Left ventricle myocardium superior (tissue), 1 donor: ENCODE measurements at regions not wholly inside any gene's neighbourhood (a gene's known extent, or its start where the extent isn't known, plus 50 kb on each side); places are given as distances from the start of the nearest gene placed in this dataset.
"Not testable (repeated sequence)": the region's sequence is repeated elsewhere in the genome, so short reads cannot be mapped to it uniquely, and the experiment has no call there.

Experiments used
- ATAC-seq: fragments of 200-7000 bp; cut with Tn5 transposase; one replicate; pipeline ENCODE4 v1.9.1; 2020; ENCODE audit warnings: mild to moderate bottlenecking, moderate library complexity
- DNase-seq: peaks from one replicate; pipeline ENCODE4 v3.0.0-alpha.2; 2020
- intact Hi-C: fragments of 100-400 bp; cut with micrococcal nuclease; formaldehyde crosslinking; loops from one replicate; pipeline ENCODE4 v1.11.0; 2022
- donor health status: DM: no; HTN: yes; CAD: no; lungs with severe emphysema.

DNA sequence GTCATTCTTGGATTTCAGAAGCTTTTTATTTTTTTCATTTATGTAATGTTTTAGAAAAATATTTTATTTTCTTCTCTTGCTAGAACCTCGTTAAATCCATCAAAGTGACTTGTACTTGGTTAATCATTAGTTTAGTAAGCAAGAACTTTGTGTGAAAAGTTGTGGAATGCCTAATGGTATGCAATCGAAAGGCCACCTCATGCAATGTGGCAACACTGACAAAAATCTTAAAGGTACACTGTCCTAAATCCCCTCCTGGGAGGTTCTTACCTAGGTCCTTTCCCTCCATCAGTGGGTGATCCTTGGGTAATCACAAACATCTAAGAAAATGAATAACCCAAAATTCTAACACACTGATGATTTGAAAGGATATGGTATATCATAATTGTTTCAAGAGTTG is 304.2 kb downstream of the DNAH5 start:
- intact Hi-C loops: no loop called here
- DNase-seq (no peak), ATAC-seq (no peak)

DNA sequence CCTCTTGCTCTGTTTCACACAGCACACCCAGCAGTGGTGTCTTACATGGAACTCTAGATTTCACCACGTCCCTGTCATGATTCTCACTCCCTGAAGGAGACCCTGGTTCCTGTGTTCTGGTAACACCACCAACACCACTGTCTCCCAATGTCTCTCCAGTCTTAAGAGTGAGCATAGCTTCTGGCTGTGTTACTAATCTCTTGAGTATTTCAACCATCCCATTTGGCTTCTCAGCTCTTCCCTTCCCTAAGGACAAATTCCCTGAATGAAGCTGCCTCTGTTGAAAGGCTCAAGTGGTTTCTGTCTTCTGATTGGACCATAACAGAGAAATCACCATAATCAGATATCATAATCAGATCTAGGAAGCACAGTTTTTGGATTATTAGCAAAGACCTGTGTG is 311.8 kb downstream of the DNAH5 start:
- no peak for ATAC-seq
- intact Hi-C loops: no loop called here
- no peak for DNase-seq

DNA sequence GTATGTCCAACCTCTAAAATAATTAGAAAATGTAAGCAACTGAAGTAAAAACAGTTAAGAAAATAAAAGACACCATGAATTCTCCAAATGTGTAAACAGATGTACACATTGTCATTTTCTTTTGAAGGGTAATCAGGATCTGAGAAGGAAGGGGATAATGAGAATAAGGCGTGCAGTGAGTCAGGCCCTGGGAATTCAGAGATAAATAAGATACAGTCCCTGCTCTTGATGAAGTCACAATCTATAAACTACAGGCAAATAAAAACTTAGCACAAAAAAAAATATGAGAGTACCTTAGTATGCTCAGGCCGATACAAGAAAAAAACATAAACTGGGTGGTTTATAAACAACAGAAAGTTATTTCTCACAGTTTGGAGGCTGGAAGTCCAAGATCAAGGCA is 315.3 kb downstream of the DNAH5 start:
- DNase-seq (no peak), ATAC-seq (no peak)
- intact Hi-C loops: no loop called here

DNA sequence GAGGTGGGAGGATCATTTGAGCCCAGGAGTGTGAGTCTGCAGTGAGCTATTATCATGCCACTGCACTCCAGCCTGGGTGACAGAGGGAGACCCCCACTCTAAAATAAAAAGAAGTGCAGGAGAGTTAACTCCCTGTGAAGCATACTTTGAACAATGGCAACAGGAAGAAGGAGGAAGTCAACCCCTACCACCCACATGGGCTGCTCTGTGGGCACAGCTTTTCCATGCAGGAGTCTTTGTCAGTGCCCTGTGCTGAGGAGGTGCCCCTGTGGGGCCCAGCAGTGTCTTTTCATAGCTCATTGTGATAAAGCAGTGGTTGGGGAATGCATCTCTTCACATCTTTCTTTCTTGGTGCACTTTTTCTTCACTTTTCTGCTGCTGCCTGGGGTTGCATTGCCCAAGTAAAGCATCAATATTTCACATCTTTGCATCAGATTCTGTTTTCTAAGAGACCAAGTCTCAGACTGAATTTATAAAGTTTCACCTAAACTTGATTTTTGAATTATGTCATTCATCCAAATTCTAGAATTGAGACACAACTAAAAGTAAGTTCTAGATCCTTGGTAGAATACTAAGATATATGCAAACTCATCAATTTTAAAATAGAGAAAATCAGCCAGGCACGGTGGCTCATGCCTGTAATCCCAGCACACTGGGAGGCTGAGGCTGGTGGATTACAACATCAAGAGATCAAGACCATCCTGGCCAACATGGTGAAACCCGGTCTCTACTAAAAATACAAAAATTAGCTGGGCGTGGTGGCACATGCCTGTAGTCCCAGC is 316.6 kb downstream of the DNAH5 start:
- intact Hi-C loops: no loop called here
- no peak for ATAC-seq

DNA sequence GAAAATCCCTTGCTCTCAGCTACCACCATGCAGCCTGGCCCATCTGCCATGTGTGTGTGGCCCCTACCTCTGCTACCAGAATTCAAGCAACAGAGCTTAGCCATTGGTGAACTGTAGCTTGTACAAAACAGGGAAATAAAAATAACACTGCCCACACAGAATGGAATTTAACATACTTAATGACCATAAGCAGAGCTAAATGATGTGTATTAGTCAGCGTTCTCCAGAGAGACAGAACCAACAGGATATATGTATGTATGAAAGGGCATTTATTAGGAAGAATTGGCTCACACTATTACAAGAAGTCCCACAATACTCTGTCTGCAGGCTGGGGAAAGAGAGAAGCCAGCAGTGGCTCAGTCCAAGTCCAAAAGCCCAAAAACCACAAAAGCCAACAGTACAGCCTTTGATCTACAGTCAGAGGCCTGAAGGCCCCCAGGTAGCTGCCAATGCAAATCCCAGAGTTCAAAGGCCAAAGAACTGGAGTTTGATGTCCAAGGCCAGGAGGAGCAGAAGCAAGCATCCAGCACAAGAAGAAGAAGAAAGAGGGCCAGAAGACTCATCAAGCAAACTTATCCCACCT is 318.8 kb downstream of the DNAH5 start:
- ATAC-seq: no peak
- intact Hi-C loops: no loop called here
- DNase-seq: no peak

More for the DNA sequence above, 316.6 kb downstream of the DNAH5 start:
- no peak for DNase-seq

DNA sequence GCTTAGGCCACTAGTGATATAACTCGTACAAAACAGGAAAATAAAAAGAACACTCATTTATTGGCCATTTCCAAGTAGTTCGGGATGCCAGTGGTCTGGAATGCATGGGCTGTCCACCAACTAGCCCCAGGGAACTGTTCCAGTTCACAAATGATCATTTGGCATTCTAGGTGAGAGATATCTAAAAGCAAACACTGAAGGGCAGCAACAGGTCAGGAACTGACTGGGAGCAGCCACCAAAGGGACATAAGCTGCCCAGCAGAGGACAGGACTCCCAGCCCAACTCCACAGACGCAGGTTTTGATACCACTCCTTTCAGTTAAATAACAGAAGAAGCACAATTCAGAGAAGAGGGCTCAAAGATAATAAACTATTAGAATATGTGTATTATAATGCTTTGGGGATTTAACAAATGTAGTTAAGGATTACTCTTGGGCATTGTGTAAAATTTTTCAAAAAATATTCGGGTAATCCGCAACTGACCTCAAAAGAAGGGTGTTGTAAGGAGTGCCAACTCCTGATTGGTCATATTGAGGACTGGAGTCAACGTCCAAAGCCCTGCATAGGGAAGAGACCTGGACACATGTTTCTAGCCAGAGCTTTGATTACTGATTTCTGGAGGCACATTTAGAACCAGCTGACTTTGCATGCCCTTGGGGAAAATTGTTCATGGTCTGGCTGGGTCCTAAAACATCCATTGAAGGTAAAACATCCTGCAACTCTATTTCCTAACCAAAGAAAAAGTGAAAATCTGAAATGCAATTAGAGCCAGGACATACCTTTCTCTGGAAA is 320.0 kb downstream of the DNAH5 start:
- intact Hi-C loops: no loop called here
- no peak for ATAC-seq

DNA sequence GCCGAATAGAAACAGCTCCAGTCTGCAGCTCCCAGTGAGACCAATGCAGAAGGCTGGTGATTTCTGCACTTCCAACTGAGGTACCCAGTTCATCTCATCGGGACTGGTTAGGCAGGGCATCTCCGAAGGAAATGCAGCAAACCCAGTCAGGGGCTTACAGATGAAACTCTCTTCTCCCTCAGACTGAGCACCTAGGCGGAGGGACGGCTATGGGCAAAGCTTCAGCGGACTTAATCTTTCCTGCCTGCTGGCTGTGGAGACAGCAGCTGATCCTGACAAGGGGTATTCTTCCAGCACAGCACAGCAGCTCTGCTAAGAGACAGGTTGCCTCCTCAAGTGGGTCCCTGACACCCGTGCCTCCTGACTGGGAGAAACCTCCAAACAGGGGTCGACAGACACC is 330.9 kb downstream of the DNAH5 start:
- DNase-seq: no peak

More for the DNA sequence above, 320.0 kb downstream of the DNAH5 start:
- DNase-seq: no peak

DNA sequence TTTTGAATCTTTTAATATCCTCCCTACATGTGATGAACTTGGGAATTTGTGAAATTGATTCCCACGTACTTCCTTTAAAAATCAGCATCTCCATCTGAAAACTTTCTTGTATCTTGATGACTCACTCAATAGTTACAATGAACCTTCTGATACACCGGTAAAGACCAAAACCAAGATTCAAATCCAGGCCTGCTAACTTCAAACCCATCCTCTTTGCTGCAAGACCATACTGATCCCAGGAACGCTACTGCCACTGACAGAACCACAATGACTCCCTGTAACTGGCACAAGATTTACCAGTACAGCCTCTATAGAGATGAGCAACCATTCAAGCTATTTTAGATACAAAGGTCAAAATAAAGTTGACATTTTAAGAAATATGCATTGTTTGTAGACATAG is 332.9 kb downstream of the DNAH5 start:
- intact Hi-C loops: no loop called here
- ATAC-seq (no peak), DNase-seq (no peak)

More for the DNA sequence above, 330.9 kb downstream of the DNAH5 start:
- intact Hi-C loops: no loop called here
- ATAC-seq: no peak

DNA sequence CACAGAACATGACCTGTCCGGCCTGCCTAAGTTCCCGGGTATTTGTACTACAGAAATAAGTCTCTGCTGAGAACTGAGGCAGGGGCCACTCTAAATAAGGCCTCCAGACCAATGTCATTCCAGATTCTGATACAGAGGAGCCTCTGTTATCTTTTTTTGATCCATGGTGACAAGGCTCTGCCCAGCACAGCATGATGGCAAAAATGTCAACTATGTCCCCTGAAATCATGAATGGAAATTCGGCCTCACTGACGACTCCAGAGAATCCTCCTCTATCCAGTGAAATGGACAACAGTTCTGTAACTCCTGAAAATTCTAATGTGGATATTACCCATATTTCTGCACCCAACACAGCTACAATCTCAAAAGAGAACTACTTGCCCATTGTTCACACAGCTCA is 335.0 kb downstream of the DNAH5 start:
- intact Hi-C loops: no loop called here
- ATAC-seq (no peak), DNase-seq (no peak)

DNA sequence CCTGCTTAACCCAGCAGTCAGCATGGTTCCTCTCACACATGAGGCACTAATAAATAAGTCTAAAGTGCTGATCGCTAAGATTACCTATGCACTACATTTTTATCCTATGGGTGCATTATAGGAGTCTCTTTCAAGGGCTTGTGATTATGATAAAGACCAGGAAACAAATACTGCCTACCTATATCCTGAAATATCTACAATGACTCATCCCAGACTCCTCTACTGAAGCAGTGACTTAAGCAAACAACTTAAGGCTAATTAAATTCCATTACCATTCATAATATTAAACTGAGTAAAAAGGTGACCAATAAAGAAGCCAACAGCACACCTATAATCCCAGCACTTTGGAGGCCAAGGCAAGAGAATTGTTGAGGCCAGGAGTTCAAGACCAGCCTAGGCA is 338.4 kb downstream of the DNAH5 start:
- intact Hi-C loops: no loop called here
- DNase-seq (no peak), ATAC-seq (no peak)

DNA sequence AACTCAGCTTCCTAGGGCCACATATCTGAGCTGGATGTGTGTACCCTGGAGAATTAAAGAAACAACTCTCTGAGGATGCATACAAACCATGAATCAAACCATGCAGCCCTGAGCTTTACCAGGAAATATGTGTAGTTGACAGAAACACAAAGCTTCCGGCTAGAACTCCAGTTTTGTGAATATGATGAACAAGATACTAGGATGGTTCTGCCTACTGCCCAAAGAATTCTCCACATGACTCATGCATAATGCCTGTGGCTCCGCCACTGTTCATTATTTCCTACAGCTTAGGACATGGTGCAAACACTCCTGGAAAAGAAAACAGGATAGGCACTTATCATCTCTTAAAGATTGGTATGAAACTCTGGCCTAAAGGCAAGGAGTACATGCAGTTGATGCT is 343.4 kb downstream of the DNAH5 start:
- no peak for ATAC-seq
- no peak for DNase-seq
- intact Hi-C loops: no loop called here

DNA sequence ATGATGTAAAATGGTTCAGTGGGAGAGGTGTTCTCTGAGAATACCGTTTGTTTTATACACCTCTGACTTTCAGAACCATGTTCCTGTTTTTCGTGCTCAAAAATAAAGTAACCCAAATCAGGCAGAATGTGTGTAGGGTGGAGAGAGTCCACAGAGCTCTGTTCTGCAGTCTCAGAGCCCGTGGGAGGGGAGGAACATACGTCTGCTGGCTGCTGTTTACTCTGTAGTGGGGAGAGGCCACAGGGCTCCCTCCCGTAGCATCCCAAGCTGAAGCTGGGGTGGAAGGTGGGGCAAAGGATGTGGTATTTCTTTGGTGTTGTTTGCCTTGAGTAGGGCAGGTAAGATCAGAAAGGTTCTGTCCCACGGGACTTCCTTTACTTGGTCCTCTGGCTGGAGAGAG is 348.5 kb downstream of the DNAH5 start:
- no peak for DNase-seq
- no peak for ATAC-seq
- intact Hi-C loops: no loop called here

DNA sequence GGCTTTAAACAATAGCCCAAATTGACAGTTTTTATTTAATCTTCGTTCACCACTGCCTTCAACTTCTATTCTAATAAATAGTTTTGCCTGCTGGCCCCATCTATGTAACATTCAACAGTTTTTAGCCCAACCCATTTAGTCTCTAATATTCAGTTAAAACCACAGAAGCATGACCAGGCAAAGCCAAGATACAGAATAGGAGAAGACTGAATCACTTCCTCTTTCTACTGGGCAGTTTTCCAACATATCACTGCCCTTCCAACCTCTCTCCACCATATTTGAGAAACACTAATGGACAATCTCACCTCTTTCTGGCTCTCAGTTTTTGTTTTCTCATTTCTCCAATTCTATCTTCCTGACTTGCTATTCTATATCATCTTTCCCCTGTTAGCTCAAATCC is 352.9 kb downstream of the DNAH5 start:
- no peak for DNase-seq
- no peak for ATAC-seq
- intact Hi-C loops: no loop called here

DNA sequence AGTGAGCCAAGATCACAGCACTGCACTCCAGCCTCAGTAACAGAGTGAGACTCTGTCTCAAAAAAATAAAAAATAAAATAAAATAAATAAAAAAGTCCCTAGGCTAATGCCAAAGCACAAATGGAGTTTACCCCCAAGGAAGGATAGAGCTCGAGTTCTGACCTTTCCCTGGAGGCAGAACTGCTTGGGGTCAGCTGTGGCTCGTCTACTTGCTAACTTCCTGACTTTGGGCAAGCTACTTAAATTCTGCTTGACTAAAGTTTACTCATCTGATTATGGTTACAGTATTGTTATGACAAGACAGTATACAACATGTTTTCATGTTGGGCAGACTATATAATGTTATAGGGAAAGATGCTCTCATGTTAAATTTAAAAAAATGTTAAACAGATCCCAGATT is 359.2 kb downstream of the DNAH5 start:
- ATAC-seq (no peak), DNase-seq (no peak)
- intact Hi-C loops: no loop called here

DNA sequence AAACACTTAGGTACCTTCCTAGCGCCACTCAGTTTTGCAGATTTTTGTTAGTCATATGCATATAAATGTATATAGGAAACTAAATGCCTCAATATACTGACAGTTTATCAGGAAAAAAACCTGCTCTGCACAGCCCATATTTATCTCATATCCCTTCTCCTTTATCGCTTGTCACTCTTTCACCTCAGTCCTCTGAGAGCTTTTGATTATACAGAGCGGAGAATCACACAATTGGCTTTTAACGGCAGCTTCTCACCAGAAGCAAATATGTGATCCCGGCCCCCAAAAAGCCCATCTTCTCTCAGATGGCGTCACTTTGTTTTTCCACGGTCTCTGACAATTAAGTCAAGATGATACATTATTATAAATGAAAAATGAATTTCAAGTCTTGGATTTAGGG is 362.6 kb downstream of the DNAH5 start:
- intact Hi-C loops: no loop called here
- DNase-seq (no peak), ATAC-seq (no peak)

DNA sequence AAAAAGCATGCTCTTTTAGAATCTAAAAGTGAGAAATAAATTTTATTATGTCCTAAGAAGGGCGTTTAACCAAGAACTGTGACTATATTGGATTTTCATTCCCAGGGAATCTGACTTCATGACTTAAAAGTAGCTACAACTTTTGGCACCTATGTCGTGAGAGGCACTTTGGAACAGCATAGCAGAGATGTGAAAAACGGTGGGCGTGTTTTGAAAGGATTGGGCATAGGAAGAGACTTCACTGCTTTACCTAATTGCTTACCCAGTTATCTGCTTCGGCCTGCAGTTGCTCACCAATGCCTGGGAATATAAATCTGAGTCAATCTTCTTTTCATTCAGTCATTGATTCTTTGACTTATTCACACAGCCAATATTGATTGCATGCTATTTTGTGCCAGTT is 363.4 kb downstream of the DNAH5 start:
- ATAC-seq: no peak
- intact Hi-C loops: no loop called here
- no peak for DNase-seq

DNA sequence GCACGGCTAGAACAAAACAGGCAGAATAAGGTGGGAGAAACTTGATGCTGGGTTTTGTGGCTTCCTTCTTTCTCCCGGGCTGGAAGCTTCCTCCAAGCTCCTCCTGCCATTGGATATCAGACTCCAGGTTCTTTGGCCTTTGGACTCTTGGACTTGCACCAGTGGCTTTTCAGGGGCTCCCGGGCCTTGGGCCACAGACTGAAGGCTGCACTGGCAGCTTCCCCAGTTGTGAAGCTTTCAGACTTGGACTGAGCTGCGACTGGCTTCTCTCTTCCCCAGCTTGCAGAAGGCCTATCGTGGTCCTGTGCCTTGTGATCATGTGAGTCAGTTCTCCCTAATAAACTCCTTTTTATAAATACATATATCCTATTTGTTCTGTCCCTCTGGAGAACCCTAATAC is 364.4 kb downstream of the DNAH5 start:
- no peak for DNase-seq
- ATAC-seq: no peak
- intact Hi-C loops: no loop called here

DNA sequence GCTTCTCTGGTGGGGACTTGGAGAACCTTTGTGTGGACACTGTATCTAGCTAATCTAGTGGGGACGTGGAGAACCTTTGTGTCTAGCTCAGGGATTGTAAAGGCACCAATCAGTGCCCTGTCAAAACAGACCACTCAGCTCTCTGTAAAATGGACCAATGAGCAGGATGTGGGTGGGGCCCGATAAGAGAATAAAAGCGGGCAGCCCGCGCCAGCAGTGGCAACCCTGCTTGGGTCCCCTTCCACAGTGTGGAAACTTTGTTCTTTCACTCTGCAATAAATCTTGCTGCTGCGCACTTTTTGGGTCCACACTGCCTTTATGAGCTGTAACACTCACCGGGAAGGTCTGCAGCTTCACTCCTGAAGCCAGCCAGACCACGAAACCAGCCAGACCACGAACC is 365.4 kb downstream of the DNAH5 start:
- ATAC-seq, DNase-seq, intact Hi-C loops: not testable (repeated sequence)

DNA sequence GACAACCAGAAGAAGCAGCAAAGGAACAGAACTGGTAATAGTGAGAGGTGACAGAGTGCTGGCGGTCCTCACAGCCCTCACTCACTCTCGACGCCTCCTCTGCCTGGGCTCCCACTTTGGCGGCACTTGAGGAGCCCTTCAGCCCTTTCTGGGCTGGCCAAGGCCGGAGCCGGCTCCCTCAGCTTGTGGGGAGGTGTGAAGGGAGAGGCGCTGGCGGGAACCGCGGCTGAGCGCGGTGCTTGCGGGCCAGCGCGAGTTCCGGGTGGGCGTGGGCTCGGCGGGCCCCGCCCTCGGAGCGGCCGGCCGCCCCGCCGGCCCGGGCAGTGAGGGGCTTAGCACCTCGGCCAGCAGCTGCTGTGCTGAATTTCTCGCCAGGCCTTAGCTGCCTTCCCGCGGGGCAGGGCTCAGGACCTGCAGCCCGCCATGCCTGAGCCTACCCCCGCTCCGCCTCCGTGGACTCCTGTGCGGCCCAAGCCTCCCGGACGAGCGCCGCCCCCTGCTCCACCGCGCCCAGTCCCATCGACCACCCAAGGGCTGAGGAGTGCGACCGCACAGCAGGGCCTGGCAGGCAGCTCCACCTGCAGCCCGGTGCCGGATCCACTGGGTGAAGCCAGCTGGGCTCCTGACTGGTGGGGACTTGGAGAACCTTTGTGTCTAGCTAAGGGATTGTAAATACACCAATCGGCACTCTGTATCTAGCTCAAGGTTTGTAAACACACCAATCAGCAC is 366.0 kb downstream of the DNAH5 start:
- DNase-seq, ATAC-seq, intact Hi-C loops: not testable (repeated sequence)

DNA sequence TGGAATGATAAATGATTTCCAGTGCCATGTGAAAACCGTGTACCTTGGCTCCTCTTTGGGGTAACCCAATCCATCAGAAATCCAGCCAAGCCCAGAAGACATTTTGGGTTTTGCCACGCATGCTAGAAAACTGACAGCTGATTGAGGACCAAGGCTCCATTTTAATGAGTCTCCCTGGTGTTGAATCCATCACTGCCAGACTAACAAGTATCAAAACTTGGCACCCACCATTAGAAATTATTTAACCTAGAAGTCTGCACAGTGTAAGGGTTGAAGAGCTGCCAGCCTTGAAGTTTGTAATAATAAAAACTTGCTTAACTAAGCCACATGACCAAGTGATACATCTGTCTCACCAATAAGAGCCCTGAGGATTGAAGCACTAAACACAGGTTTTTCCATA is 369.9 kb downstream of the DNAH5 start:
- ATAC-seq (no peak), DNase-seq (no peak)
- intact Hi-C loops: no loop called here
